DND-41 (cell line): ENCODE measurements at regions not wholly inside any gene's neighbourhood (a gene's known extent, or its start where the extent isn't known, plus 50 kb on each side); places are given as distances from the start of the nearest gene placed in this dataset.

ENCODE experiments used
- CTCF ChIP-seq: IDR thresholded peaks from 2 replicates; pipeline ENCODE4 v1.5.1; 2012; ENCODE audit warnings: borderline replicate concordance, low read length, moderate library complexity, mild to moderate bottlenecking; ENCODE audit not compliant: poor library complexity, severe bottlenecking; ENCODE audit errors: extremely low read depth
- EZH2 ChIP-seq: IDR thresholded peaks from 3 replicates; pipeline ENCODE4 v1.6.1; 2012; ENCODE audit warnings: borderline replicate concordance, low read depth, mild to moderate bottlenecking, moderate library complexity, low read length, inconsistent platforms; ENCODE audit not compliant: severe bottlenecking

GRCh38 chr10:27388761-27389399, 115.2 kb upstream of the RAB18 start:
- no peak for TF ChIP-seq EZH2
- TF ChIP-seq CTCF = no peak
